ENCODE measurements at regions not wholly inside any gene's neighbourhood (a gene's known extent, or its start where the extent isn't known, plus 50 kb on each side); places are given as distances from the start of the nearest gene placed in this dataset.

DNA sequence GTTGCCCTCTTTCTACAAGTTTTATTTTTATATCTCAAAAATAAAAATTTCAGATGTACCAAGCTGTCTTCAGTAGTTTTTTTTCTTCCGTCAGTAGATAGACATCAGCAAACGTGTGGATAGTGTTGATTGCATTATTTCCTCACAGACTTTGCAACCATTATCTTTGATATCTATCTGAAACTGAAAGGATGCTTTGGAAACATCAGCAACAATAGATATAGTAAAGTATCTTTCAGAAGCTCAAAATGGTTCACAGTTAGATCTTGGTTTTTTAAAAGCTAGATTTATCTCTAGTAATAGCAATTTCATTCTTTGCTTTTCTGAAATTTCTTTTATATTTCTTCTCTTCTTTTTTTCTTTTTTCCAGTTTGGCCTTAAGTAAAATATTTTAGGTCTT, 246.9 kb upstream of the PCDH7 start:
- TF ChIP-seq POLR2A (IDR thresholded peaks at IDR 0.05; ENCODE audit: low read length): no peak
- no peak for TF ChIP-seq GATA1 (IDR thresholded peaks at IDR 0.05; ENCODE audit: low read depth, low read length)
